Left ventricle myocardium inferior (tissue), 1 donor: ENCODE measurements at regions not wholly inside any gene's neighbourhood (a gene's known extent, or its start where the extent isn't known, plus 50 kb on each side); places are given as distances from the start of the nearest gene placed in this dataset.

Source experiments
- DNase-seq: peaks from one replicate; pipeline ENCODE4 v3.0.0-alpha.2; 2020
- H3K27ac ChIP-seq: fragments of 200-600 bp; replicated peaks from 2 replicates; pipeline ENCODE4 v1.8.0; 2021
- H3K27me3 ChIP-seq: fragments of 200-600 bp; 2 replicates; pipeline ENCODE4 v1.8.0; 2021; ENCODE audit warnings: low read depth
- H3K36me3 ChIP-seq: fragments of 200-600 bp; 2 replicates; pipeline ENCODE4 v1.8.0; 2021
- H3K4me1 ChIP-seq: fragments of 200-600 bp; 2 replicates; pipeline ENCODE4 v1.8.0; 2021
- H3K4me3 ChIP-seq: fragments of 200-600 bp; 2 replicates; pipeline ENCODE4 v1.8.0; 2021; ENCODE audit warnings: mild to moderate bottlenecking, moderate library complexity
- H3K9me3 ChIP-seq: fragments of 200-600 bp; replicated peaks from 2 replicates; pipeline ENCODE4 v1.8.0; 2021
- CTCF ChIP-seq: fragments of 200-600 bp; IDR thresholded peaks from 2 replicates; pipeline ENCODE4 v1.8.0; 2021; ENCODE audit warnings: antibody characterized with exemption, mild to moderate bottlenecking, borderline replicate concordance
- intact Hi-C: fragments of 100-400 bp; cut with micrococcal nuclease; formaldehyde crosslinking; loops from one replicate; pipeline ENCODE4 v1.11.0; 2022
- donor health status: DM: no; HTN: yes; CAD: no; lungs with severe emphysema.

GRCh38 chr13:50071379-50071778 lies 56.1 kb downstream of the KCNRG start:
- H3K27me3 ChIP-seq = no peaks in the 10 kb centered on the region
- peaks cover 5% of the 10 kb centered on the region for H3K36me3 ChIP-seq
- peak overlapping the region; percentile 11 for H3K4me3 ChIP-seq
- no peak overlapping the region for H3K27ac ChIP-seq
- no peak for TF ChIP-seq CTCF
- no peak for DNase-seq
- H3K9me3 ChIP-seq = no peaks in the 10 kb centered on the region
- intact Hi-C loops = no loop called here
- H3K4me1 ChIP-seq = peaks cover 32% of the 10 kb centered on the region

- no peak for TF ChIP-seq CTCF
- DNase-seq = no peak
- H3K4me1 ChIP-seq = peaks cover 39% of the 10 kb centered on the region
- H3K27ac ChIP-seq = no peak overlapping the region
- H3K9me3 ChIP-seq = no peaks in the 10 kb centered on the region
- intact Hi-C loops = no loop called here
- H3K36me3 ChIP-seq = peaks cover 2% of the 10 kb centered on the region
- no peaks in the 10 kb centered on the region for H3K27me3 ChIP-seq
- H3K4me3 ChIP-seq = no peak overlapping the region
These were observed 57.4 kb downstream of the KCNRG start for GRCh38 chr13:50072676-50073075.

- no peak for TF ChIP-seq CTCF
- H3K27me3 ChIP-seq = peaks cover 4% of the 10 kb centered on the region
- no peak overlapping the region for H3K27ac ChIP-seq
- H3K36me3 ChIP-seq = no peaks in the 10 kb centered on the region
- no peak for DNase-seq
- peaks cover 44% of the 10 kb centered on the region for H3K4me1 ChIP-seq
- H3K4me3 ChIP-seq = no peak overlapping the region
- intact Hi-C loops = no loop called here
- no peaks in the 10 kb centered on the region for H3K9me3 ChIP-seq
These were observed 58.1 kb downstream of the KCNRG start for GRCh38 chr13:50073340-50073739.

GRCh38 chr13:50074843-50075242 lies 59.6 kb downstream of the KCNRG start:
- no peak for DNase-seq
- no peak for TF ChIP-seq CTCF
- intact Hi-C loops = no loop called here
- no peaks in the 10 kb centered on the region for H3K9me3 ChIP-seq
- H3K36me3 ChIP-seq = no peaks in the 10 kb centered on the region
- H3K27ac ChIP-seq = no peak overlapping the region
- no peak overlapping the region for H3K4me3 ChIP-seq
- H3K4me1 ChIP-seq = peaks cover 50% of the 10 kb centered on the region
- H3K27me3 ChIP-seq = peaks cover 5% of the 10 kb centered on the region

GRCh38 chr13:50075619-50076097 lies 60.4 kb downstream of the KCNRG start:
- H3K4me3 ChIP-seq = no peak overlapping the region
- peaks cover 52% of the 10 kb centered on the region for H3K4me1 ChIP-seq

More at GRCh38 chr13:50075619-50076097, 60.4 kb downstream of the KCNRG start:
- Histone ChIP-seq H3K27ac (no peak overlapping the region), H3K27me3 (peaks cover 5% of the 10 kb centered on the region), H3K9me3 (no peaks in the 10 kb centered on the region), H3K36me3 (no peaks in the 10 kb centered on the region)
- no peak for TF ChIP-seq CTCF
- intact Hi-C loops = no loop called here
- DNase-seq = no peak
